Mesenchymal stem cell (in vitro differentiated cells and primary cell): ENCODE measurements at regions not wholly inside any gene's neighbourhood (a gene's known extent, or its start where the extent isn't known, plus 50 kb on each side); places are given as distances from the start of the nearest gene placed in this dataset.
"Not testable (repeated sequence)": the region's sequence is repeated elsewhere in the genome, so short reads cannot be mapped to it uniquely, and the experiment has no call there.

Experiments
- DNase-seq: peaks from one replicate; pipeline ENCODE4 v3.0.0-alpha.2; 2013
- H2AFZ ChIP-seq: one replicate; pipeline ENCODE4 v1.6.1; 2013; ENCODE audit warnings: low read depth, mild to moderate bottlenecking, control low read depth, inconsistent platforms, low read length, moderate library complexity
- H2AK5ac ChIP-seq: 2 replicates; pipeline ENCODE4 v1.6.1; 2013; ENCODE audit warnings: low read length, moderate library complexity, mild to moderate bottlenecking, inconsistent platforms; ENCODE audit not compliant: severe bottlenecking
- H2BK120ac ChIP-seq: one replicate; pipeline ENCODE4 v1.6.1; 2013; ENCODE audit warnings: low read depth, mild to moderate bottlenecking, inconsistent platforms, low read length, moderate library complexity
- H2BK12ac ChIP-seq, 2 experiments: one replicate each; pipeline ENCODE4 v1.6.1; 2013; ENCODE audit warnings: inconsistent platforms in 2 of 2, low read length in 2 of 2, mild to moderate bottlenecking in 2 of 2, moderate library complexity in 2 of 2, control low read depth in 1 of 2
- H2BK15ac ChIP-seq: one replicate; pipeline ENCODE4 v1.6.1; 2013; ENCODE audit warnings: mild to moderate bottlenecking, low read depth, inconsistent platforms; ENCODE audit not compliant: poor library complexity, severe bottlenecking
- H2BK5ac ChIP-seq: 2 replicates; pipeline ENCODE4 v1.6.1; 2013; ENCODE audit warnings: low read depth, mild to moderate bottlenecking, low read length, control low read depth, inconsistent platforms; ENCODE audit not compliant: poor library complexity, severe bottlenecking
- H3K14ac ChIP-seq, 2 experiments: one replicate each; pipeline ENCODE4 v1.6.1; 2013; ENCODE audit warnings: inconsistent platforms in 2 of 2, low read length in 2 of 2, control low read depth in 1 of 2, mild to moderate bottlenecking in 1 of 2, moderate library complexity in 1 of 2
- H3K18ac ChIP-seq, 2 experiments: one replicate each; pipeline ENCODE4 v1.6.1; 2013; ENCODE audit warnings: inconsistent platforms in 2 of 2, low read length in 2 of 2, control low read depth in 1 of 2, low read depth in 1 of 2, mild to moderate bottlenecking in 1 of 2
- H3K23ac ChIP-seq, 2 experiments: one replicate each; pipeline ENCODE4 v1.6.1; 2013; ENCODE audit warnings: inconsistent platforms in 2 of 2, low read length in 2 of 2, mild to moderate bottlenecking in 2 of 2, moderate library complexity in 2 of 2, control low read depth in 1 of 2
- H3K27ac ChIP-seq: 2 replicates; pipeline ENCODE4 v1.5.1; 2013; ENCODE audit warnings: mild to moderate bottlenecking, moderate library complexity, low read length, control low read depth, inconsistent platforms; ENCODE audit not compliant: poor library complexity, severe bottlenecking
- H3K27me3 ChIP-seq, 2 experiments: 2 replicates each; pipeline versions ENCODE4 v1.6.1 to v1.7.0; 2013; ENCODE audit warnings: low read length in 2 of 2, mild to moderate bottlenecking in 2 of 2, moderate library complexity in 2 of 2, control low read depth in 1 of 2, inconsistent platforms in 1 of 2; ENCODE audit not compliant: control insufficient read depth in 1 of 2, insufficient read depth in 1 of 2
- H3K36me3 ChIP-seq, 2 experiments: 2 replicates each; pipeline versions ENCODE4 v1.6.1 to v1.7.0; 2013; ENCODE audit warnings: low read length in 2 of 2, control low read depth in 1 of 2, inconsistent platforms in 1 of 2, low read depth in 1 of 2, mild to moderate bottlenecking in 1 of 2; ENCODE audit not compliant: insufficient read depth in 2 of 2, control insufficient read depth in 1 of 2
- H3K4ac ChIP-seq, 2 experiments: one replicate each; pipeline ENCODE4 v1.6.1; 2013; ENCODE audit warnings: inconsistent platforms in 2 of 2, low read length in 2 of 2, mild to moderate bottlenecking in 2 of 2, moderate library complexity in 2 of 2, control low read depth in 1 of 2, low read depth in 1 of 2
- H3K4me1 ChIP-seq: 2 replicates; pipeline ENCODE4 v1.6.1; 2013; ENCODE audit warnings: low read depth, low read length, control low read depth; ENCODE audit not compliant: control insufficient read depth, insufficient read depth
- H3K4me2 ChIP-seq: 2 replicates; pipeline ENCODE4 v1.6.1; 2013; ENCODE audit warnings: low read length, mild to moderate bottlenecking, inconsistent platforms; ENCODE audit not compliant: poor library complexity, severe bottlenecking
- H3K4me3 ChIP-seq, 2 experiments: 2 replicates each; pipeline versions ENCODE4 v1.5.1 to v1.7.0; 2013; ENCODE audit warnings: low read length in 2 of 2, mild to moderate bottlenecking in 2 of 2, control low read depth in 1 of 2, low read depth in 1 of 2; ENCODE audit not compliant: insufficient read depth in 1 of 2
- H3K79me1 ChIP-seq: replicated peaks from 2 replicates; pipeline ENCODE4 v1.6.1; 2013; ENCODE audit warnings: mild to moderate bottlenecking, control low read depth, low read length, inconsistent platforms; ENCODE audit not compliant: poor library complexity, severe bottlenecking
- H3K9ac ChIP-seq: 2 replicates; pipeline ENCODE4 v1.7.0; 2013; ENCODE audit warnings: mild to moderate bottlenecking, low read length, moderate library complexity
- H3K9me3 ChIP-seq: 2 replicates; pipeline ENCODE4 v1.7.0; 2013; ENCODE audit warnings: mild to moderate bottlenecking, low read length; ENCODE audit not compliant: control insufficient read depth
- H4K8ac ChIP-seq: one replicate; pipeline ENCODE4 v1.6.1; 2013; ENCODE audit warnings: inconsistent platforms, mild to moderate bottlenecking, low read length, moderate library complexity
- H4K91ac ChIP-seq: one replicate; pipeline ENCODE4 v1.6.1; 2013; ENCODE audit warnings: mild to moderate bottlenecking, low read length, inconsistent platforms
- WGBS: methylation state at CpG from one replicate; pipeline ENCODE4 v1.1.7; 2013; ENCODE audit warnings: mixed read lengths; 5-methylcytosine and 5-hydroxymethylcytosine counted together

GRCh38 chr18:30682672-30683071 is 359.9 kb downstream of the DSC3 start:
- Histone ChIP-seq H3K4me2 (no peak overlapping the region), H4K8ac (no peak overlapping the region), H3K4ac (no peak overlapping the region), H3K36me3 (no peaks in the 10 kb centered on the region), H3K14ac (no peak overlapping the region), H3K27ac (no peak overlapping the region), H2BK15ac (no peak overlapping the region), H3K79me1 (no peaks in the 10 kb centered on the region), H2AFZ (no peak overlapping the region), H3K23ac (no peak overlapping the region), H3K27me3 (no peaks in the 10 kb centered on the region), H3K4me1 (no peaks in the 10 kb centered on the region), H2AK5ac (no peak overlapping the region), H2BK120ac (no peak overlapping the region), H3K9me3 (no peaks in the 10 kb centered on the region), H3K4me3 (no peak overlapping the region), H3K9ac (no peak overlapping the region), H2BK5ac (no peak overlapping the region), H4K91ac (no peak overlapping the region), H2BK12ac (no peak overlapping the region), H3K18ac (no peak overlapping the region)
- peak; percentile 61 for DNase-seq
- 17% methylated on average over 1 of the region's 1 CpG for WGBS

DNA sequence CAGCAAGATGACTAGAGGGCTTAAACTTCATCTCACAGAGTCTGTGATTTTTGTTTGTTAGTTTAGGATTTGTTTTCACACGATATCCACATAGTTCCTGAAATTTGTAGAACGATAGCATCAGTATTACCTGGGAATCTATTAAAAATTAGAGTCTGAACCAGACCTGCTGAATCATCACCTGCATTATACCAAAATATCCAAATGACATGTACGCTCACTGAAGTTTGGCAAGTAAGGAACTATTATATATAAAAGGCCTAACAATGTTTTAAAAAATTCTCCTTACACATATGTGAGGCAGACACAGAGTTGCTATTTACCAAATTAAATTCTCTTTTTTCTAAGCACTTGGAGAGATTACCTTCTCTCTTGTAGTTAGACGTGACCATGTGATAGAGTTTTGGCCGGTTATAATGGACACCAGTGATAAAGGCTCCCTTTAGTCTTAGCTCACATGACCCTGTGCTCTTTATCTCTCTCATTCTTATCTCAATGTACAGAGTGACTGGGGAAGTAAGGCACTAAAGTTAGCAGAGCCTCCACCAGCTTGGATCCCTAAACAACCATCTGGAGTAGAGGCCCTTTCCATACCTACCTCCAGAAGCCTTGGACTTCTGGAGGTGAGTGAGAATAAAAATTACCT is 363.1 kb downstream of the DSC3 start:
- H2BK15ac ChIP-seq, result no peak overlapping the region
- no peaks in the 10 kb centered on the region for H3K27me3 ChIP-seq
- H3K14ac ChIP-seq, result no peak overlapping the region
- H3K79me1 ChIP-seq, result no peaks in the 10 kb centered on the region
- H3K36me3 ChIP-seq, result no peaks in the 10 kb centered on the region
- no peak overlapping the region for H2BK5ac ChIP-seq
- H3K23ac ChIP-seq, result no peak overlapping the region
- no peak overlapping the region for H2AFZ ChIP-seq
- no peak overlapping the region for H2BK120ac ChIP-seq
- H3K4me2 ChIP-seq, result no peak overlapping the region
- no peak overlapping the region for H3K27ac ChIP-seq
- H2BK12ac ChIP-seq, result no peak overlapping the region
- no peak overlapping the region for H4K91ac ChIP-seq
- H3K4me3 ChIP-seq, result no peak overlapping the region
- H2AK5ac ChIP-seq, result no peak overlapping the region
- H3K4me1 ChIP-seq, result no peaks in the 10 kb centered on the region
- no peak overlapping the region for H3K9ac ChIP-seq
- 86% methylated on average over 2 of the region's 5 CpGs for WGBS
- no peak for DNase-seq
- H3K4ac ChIP-seq, result no peak overlapping the region
- no peak overlapping the region for H3K18ac ChIP-seq
- no peaks in the 10 kb centered on the region for H3K9me3 ChIP-seq
- no peak overlapping the region for H4K8ac ChIP-seq

- not testable (repeated sequence) for H2BK15ac ChIP-seq, H3K4me3 ChIP-seq, H2AK5ac ChIP-seq, H3K36me3 ChIP-seq, H3K14ac ChIP-seq, H2BK120ac ChIP-seq, H2BK12ac ChIP-seq, H3K4me1 ChIP-seq, H3K4ac ChIP-seq, H2AFZ ChIP-seq, H3K27ac ChIP-seq, H4K91ac ChIP-seq, DNase-seq, H3K4me2 ChIP-seq, H3K9ac ChIP-seq, H3K79me1 ChIP-seq, H3K9me3 ChIP-seq, H3K18ac ChIP-seq, H2BK5ac ChIP-seq, H3K27me3 ChIP-seq, H3K23ac ChIP-seq, H4K8ac ChIP-seq
- WGBS, result 63% methylated on average over 1 of the region's 5 CpGs
These were observed 364.7 kb downstream of the DSC3 start for GRCh38 chr18:30677813-30678212.

GRCh38 chr18:30676053-30676480 is 366.5 kb downstream of the DSC3 start:
- no peaks in the 10 kb centered on the region for H3K36me3 ChIP-seq
- no peaks in the 10 kb centered on the region for H3K27me3 ChIP-seq
- no peak overlapping the region for H2BK5ac ChIP-seq
- no peaks in the 10 kb centered on the region for H3K79me1 ChIP-seq
- no peak overlapping the region for H4K91ac ChIP-seq
- no peaks in the 10 kb centered on the region for H3K4me1 ChIP-seq
- no peak overlapping the region for H2BK15ac ChIP-seq
- H3K18ac ChIP-seq, result no peak overlapping the region
- no peak overlapping the region for H4K8ac ChIP-seq
- H2BK12ac ChIP-seq, result no peak overlapping the region
- no peak overlapping the region for H3K4me2 ChIP-seq
- no peak overlapping the region for H3K4ac ChIP-seq
- H3K23ac ChIP-seq, result no peak overlapping the region
- no peak overlapping the region for H3K9ac ChIP-seq
- H3K4me3 ChIP-seq, result no peak overlapping the region
- no peak overlapping the region for H3K14ac ChIP-seq
- WGBS, result 32% methylated on average over 4 of the region's 4 CpGs
- H2BK120ac ChIP-seq, result no peak overlapping the region
- no peak for DNase-seq
- no peak overlapping the region for H2AK5ac ChIP-seq
- no peak overlapping the region for H2AFZ ChIP-seq
- H3K27ac ChIP-seq, result no peak overlapping the region
- no peaks in the 10 kb centered on the region for H3K9me3 ChIP-seq
